ENCODE measurements at regions not wholly inside any gene's neighbourhood (a gene's known extent, or its start where the extent isn't known, plus 50 kb on each side); places are given as distances from the start of the nearest gene placed in this dataset.

GRCh38 chr17:15048381-15048780 lies 216.7 kb downstream of the PMP22 start:
- H3K4me2 ChIP-seq (ENCODE audit: low read length), result no peak overlapping the region

GRCh38 chr17:15042311-15042710 lies 222.8 kb downstream of the PMP22 start:
- Histone ChIP-seq H3K9ac (ENCODE audit: low read length) (no peak overlapping the region), H2AFZ (ENCODE audit: low read depth, low read length) (no peak overlapping the region), H3K27ac (ENCODE audit: low read length) (no peak overlapping the region), H3K4me3 (ENCODE audit: low read length) (no peak overlapping the region), H3K9me2 (ENCODE audit: insufficient read depth, low read length) (no peaks in the 10 kb centered on the region), H3K9me3 (ENCODE audit: low read length) (no peaks in the 10 kb centered on the region), H4K20me1 (ENCODE audit: insufficient read depth) (no peaks in the 10 kb centered on the region), H3K27me3 (ENCODE audit: insufficient read depth, low read depth, low read length) (no peaks in the 10 kb centered on the region), H3F3A (ENCODE audit: insufficient read depth, low read length, poor library complexity, severe bottlenecking) (no peaks in the 10 kb centered on the region), H3K4me2 (ENCODE audit: low read length) (no peak overlapping the region), H3K79me2 (replicated peaks; ENCODE audit: insufficient read depth, low read length) (no peaks in the 10 kb centered on the region), H3K36me3 (ENCODE audit: insufficient read depth, low read length) (no peaks in the 10 kb centered on the region)
- TF ChIP-seq SMC3 (conservative IDR thresholded peaks at IDR 0.05; ENCODE audit: poor library complexity), result no peak
- TF ChIP-seq POLR2AphosphoS5 (IDR thresholded peaks at IDR 0.05), result no peak
- no peak for TF ChIP-seq EP300 (conservative IDR thresholded peaks at IDR 0.05; ENCODE audit: poor library complexity, severe bottlenecking)

More at GRCh38 chr17:15048381-15048780, 216.7 kb downstream of the PMP22 start:
- Histone ChIP-seq H3K27ac (ENCODE audit: low read length) (no peak overlapping the region), H3K9ac (ENCODE audit: low read length) (no peak overlapping the region), H3K9me3 (ENCODE audit: low read length) (no peaks in the 10 kb centered on the region), H3F3A (ENCODE audit: insufficient read depth, low read length, poor library complexity, severe bottlenecking) (no peaks in the 10 kb centered on the region), H3K79me2 (replicated peaks; ENCODE audit: insufficient read depth, low read length) (no peaks in the 10 kb centered on the region), H3K36me3 (ENCODE audit: insufficient read depth, low read length) (no peaks in the 10 kb centered on the region), H2AFZ (ENCODE audit: low read depth, low read length) (no peak overlapping the region), H4K20me1 (ENCODE audit: insufficient read depth) (no peaks in the 10 kb centered on the region), H3K9me2 (ENCODE audit: insufficient read depth, low read length) (no peaks in the 10 kb centered on the region), H3K4me3 (ENCODE audit: low read length) (no peak overlapping the region), H3K27me3 (ENCODE audit: insufficient read depth, low read depth, low read length) (no peaks in the 10 kb centered on the region)
- no peak for TF ChIP-seq RAD21 (conservative IDR thresholded peaks at IDR 0.05)
- TF ChIP-seq MXI1 (conservative IDR thresholded peaks at IDR 0.05; ENCODE audit: poor library complexity, severe bottlenecking), result no peak
- no peak for TF ChIP-seq EZH2 (IDR thresholded peaks at IDR 0.05; ENCODE audit: borderline replicate concordance, insufficient read depth, low read length, poor library complexity, severe bottlenecking)
- TF ChIP-seq POLR2AphosphoS5 (IDR thresholded peaks at IDR 0.05), result no peak
- TF ChIP-seq REST (IDR thresholded peaks at IDR 0.05; ENCODE audit: borderline replicate concordance), result no peak
- no peak for TF ChIP-seq TAF1 (IDR thresholded peaks at IDR 0.05; ENCODE audit: low read depth)

- H3K79me2 ChIP-seq (replicated peaks; ENCODE audit: insufficient read depth, low read length), result no peaks in the 10 kb centered on the region
These were observed 225.8 kb downstream of the PMP22 start for GRCh38 chr17:15039366-15039765.

More at GRCh38 chr17:15039366-15039765, 225.8 kb downstream of the PMP22 start:
- Histone ChIP-seq H3K9me3 (ENCODE audit: low read length) (no peaks in the 10 kb centered on the region), H4K20me1 (ENCODE audit: insufficient read depth) (no peaks in the 10 kb centered on the region), H3K9ac (ENCODE audit: low read length) (no peak overlapping the region), H3K4me2 (ENCODE audit: low read length) (no peak overlapping the region), H3F3A (ENCODE audit: insufficient read depth, low read length, poor library complexity, severe bottlenecking) (no peaks in the 10 kb centered on the region), H3K36me3 (ENCODE audit: insufficient read depth, low read length) (no peaks in the 10 kb centered on the region), H3K4me3 (ENCODE audit: low read length) (no peak overlapping the region), H3K9me2 (ENCODE audit: insufficient read depth, low read length) (no peaks in the 10 kb centered on the region), H3K27me3 (ENCODE audit: insufficient read depth, low read depth, low read length) (no peaks in the 10 kb centered on the region), H3K27ac (ENCODE audit: low read length) (no peak overlapping the region), H2AFZ (ENCODE audit: low read depth, low read length) (no peak overlapping the region)
- TF ChIP-seq TAF1 (IDR thresholded peaks at IDR 0.05; ENCODE audit: low read depth), result no peak
- no peak for TF ChIP-seq SMC3 (conservative IDR thresholded peaks at IDR 0.05; ENCODE audit: poor library complexity)
- TF ChIP-seq, protein P1, sequence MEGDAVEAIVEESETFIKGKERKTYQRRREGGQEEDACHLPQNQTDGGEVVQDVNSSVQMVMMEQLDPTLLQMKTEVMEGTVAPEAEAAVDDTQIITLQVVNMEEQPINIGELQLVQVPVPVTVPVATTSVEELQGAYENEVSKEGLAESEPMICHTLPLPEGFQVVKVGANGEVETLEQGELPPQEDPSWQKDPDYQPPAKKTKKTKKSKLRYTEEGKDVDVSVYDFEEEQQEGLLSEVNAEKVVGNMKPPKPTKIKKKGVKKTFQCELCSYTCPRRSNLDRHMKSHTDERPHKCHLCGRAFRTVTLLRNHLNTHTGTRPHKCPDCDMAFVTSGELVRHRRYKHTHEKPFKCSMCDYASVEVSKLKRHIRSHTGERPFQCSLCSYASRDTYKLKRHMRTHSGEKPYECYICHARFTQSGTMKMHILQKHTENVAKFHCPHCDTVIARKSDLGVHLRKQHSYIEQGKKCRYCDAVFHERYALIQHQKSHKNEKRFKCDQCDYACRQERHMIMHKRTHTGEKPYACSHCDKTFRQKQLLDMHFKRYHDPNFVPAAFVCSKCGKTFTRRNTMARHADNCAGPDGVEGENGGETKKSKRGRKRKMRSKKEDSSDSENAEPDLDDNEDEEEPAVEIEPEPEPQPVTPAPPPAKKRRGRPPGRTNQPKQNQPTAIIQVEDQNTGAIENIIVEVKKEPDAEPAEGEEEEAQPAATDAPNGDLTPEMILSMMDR (IDR thresholded peaks at IDR 0.05; ENCODE audit: poor library complexity, severe bottlenecking), result no peak
- no peak for TF ChIP-seq POLR2AphosphoS5 (IDR thresholded peaks at IDR 0.05)
- TF ChIP-seq RAD21 (conservative IDR thresholded peaks at IDR 0.05), result no peak
- no peak for TF ChIP-seq REST (IDR thresholded peaks at IDR 0.05; ENCODE audit: borderline replicate concordance)
- TF ChIP-seq MXI1 (conservative IDR thresholded peaks at IDR 0.05; ENCODE audit: poor library complexity, severe bottlenecking), result no peak
- TF ChIP-seq EP300 (conservative IDR thresholded peaks at IDR 0.05; ENCODE audit: poor library complexity, severe bottlenecking), result no peak
- no peak for TF ChIP-seq EZH2 (IDR thresholded peaks at IDR 0.05; ENCODE audit: borderline replicate concordance, insufficient read depth, low read length, poor library complexity, severe bottlenecking)

Measured in neural cell (in vitro differentiated cells).